Vagina (tissue), 2 donors: ENCODE measurements at regions not wholly inside any gene's neighbourhood (a gene's known extent, or its start where the extent isn't known, plus 50 kb on each side); places are given as distances from the start of the nearest gene placed in this dataset.

Experiments
- POLR2A ChIP-seq, 2 donors: fragments of 450-650 bp; IDR thresholded peaks; one replicate each; pipeline ENCODE4 v1.6.1; 2017; ENCODE audit warnings: antibody characterized with exemption in 2 of 2, mild to moderate bottlenecking in 2 of 2, moderate library complexity in 2 of 2
- POLR2AphosphoS5 ChIP-seq, 2 donors: sonication (generic); formaldehyde crosslinking; IDR thresholded peaks; one replicate each; pipeline ENCODE4 v1.9.0; 2017; ENCODE audit warnings: antibody characterized with exemption in 2 of 2, mild to moderate bottlenecking in 2 of 2, low read depth in 1 of 2; ENCODE audit not compliant: insufficient read depth in 1 of 2

GRCh38 chr3:82954486-82954885 lies 1193.0 kb upstream of the GBE1 start:
- TF ChIP-seq POLR2AphosphoS5 (IDR thresholded peaks at IDR 0.05; ENCODE audit: insufficient read depth in 1 of 2, low read depth in 1 of 2) (no peak), POLR2A (IDR thresholded peaks at IDR 0.05) (no peak)
